Lung (tissue), 11 donors: ENCODE measurements at regions not wholly inside any gene's neighbourhood (a gene's known extent, or its start where the extent isn't known, plus 50 kb on each side); places are given as distances from the start of the nearest gene placed in this dataset.
A peak's percentile ranks its signal among the peaks of the same experiment; 100 is the strongest.

Source experiments
- ATAC-seq: fragments of 200-7000 bp; cut with Tn5 transposase; one replicate; pipeline ENCODE4 v1.9.1; 2020; ENCODE audit warnings: moderate number of reproducible peaks; ENCODE audit not compliant: insufficient read depth, low FRiP score
- DNase-seq, 3 donors: peaks; one replicate each; pipeline ENCODE4 v3.0.0-alpha.2; 2013 to 2017
- H3K27ac ChIP-seq, 2 donors: one replicate each; pipeline ENCODE4 v1.5.1; 2013; ENCODE audit warnings: mild to moderate bottlenecking in 2 of 2, moderate library complexity in 2 of 2, control low read depth in 1 of 2, inconsistent platforms in 1 of 2, low read depth in 1 of 2, low read length in 1 of 2
- H3K27me3 ChIP-seq, 3 donors: one replicate each; pipeline ENCODE4 v1.5.1; 2013; ENCODE audit warnings: low read length in 2 of 3; ENCODE audit not compliant: control insufficient read depth in 3 of 3, insufficient read depth in 3 of 3
- H3K36me3 ChIP-seq, 4 donors: one replicate each; pipeline ENCODE4 v1.5.1; 2013; ENCODE audit warnings: low read length in 4 of 4, mild to moderate bottlenecking in 1 of 4, moderate library complexity in 1 of 4; ENCODE audit not compliant: control insufficient read depth in 4 of 4, insufficient read depth in 4 of 4
- H3K4me1 ChIP-seq, 5 donors: one replicate each; pipeline ENCODE4 v1.5.1; 2013; ENCODE audit warnings: low read length in 5 of 5, mild to moderate bottlenecking in 2 of 5, moderate library complexity in 1 of 5; ENCODE audit not compliant: control insufficient read depth in 5 of 5, insufficient read depth in 5 of 5
- H3K4me3 ChIP-seq: one replicate; pipeline ENCODE4 v1.5.1; 2013; ENCODE audit warnings: mild to moderate bottlenecking, control low read depth, moderate library complexity
- H3K9ac ChIP-seq, 2 donors: one replicate each; pipeline ENCODE4 v1.5.1; 2013; ENCODE audit warnings: low read length in 2 of 2, control low read depth in 1 of 2; ENCODE audit not compliant: insufficient read depth in 1 of 2
- H3K9me3 ChIP-seq, 4 donors: one replicate each; pipeline ENCODE4 v1.5.1; 2013; ENCODE audit warnings: low read length in 3 of 4, mild to moderate bottlenecking in 1 of 4, moderate library complexity in 1 of 4; ENCODE audit not compliant: control insufficient read depth in 4 of 4, insufficient read depth in 3 of 4
- CTCF ChIP-seq: IDR thresholded peaks from 2 replicates; pipeline ENCODE4 v1.5.1; 2012; ENCODE audit warnings: mild to moderate bottlenecking; ENCODE audit errors: control extremely low read depth, extremely low read depth
- WGBS, 2 donors: extraction: QIAGEN DNeasy Blood & Tissue Kit; methylation state at CpG; one replicate each; pipeline ENCODE4 v1.1.7; 2013; 5-methylcytosine and 5-hydroxymethylcytosine counted together
- donor health status: control.
- donor health status: control.
- donor health status: Bipolar disorder and iron deficiency.
- donor health status: healthy.
- donor health status: DM: yes; HTN: yes; CAD: no.

DNA sequence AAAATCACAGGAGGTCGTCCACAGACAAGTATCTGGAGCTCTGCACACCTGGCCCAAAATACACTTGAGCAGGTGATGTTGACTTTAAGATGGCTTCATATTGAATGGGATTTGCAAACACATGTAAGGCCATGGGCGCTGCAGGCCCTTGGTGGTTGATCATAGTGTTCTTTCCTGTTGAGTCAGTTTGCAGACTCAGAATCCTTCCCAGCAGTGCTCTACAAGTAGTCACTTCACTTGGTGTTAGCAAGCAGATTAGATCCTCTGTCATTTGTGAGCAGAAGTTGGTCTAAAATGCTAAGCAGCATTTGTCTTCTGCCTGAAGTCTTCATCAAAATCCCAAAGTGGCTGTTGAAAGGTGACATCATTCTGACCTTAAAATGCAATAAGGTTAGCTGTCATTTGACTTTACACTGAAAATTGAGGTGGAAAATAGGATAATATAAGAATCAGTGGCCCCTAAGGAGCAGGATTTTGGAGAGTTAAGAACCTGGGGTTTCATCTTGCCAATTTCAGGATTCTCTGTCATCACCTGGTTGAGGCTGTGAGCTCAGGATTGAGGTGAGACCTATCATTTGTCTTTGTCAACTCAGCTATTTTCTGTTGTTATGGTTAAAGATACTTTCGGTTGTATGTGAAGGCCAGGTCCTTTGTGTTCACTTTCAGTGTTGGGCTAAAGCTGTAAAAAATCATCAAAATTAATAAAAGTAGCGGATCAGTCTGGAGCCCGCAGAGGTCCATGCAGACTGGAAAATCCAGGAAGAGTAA, 114.5 kb downstream of the LRRC70 start:
- Histone ChIP-seq H3K27me3 (no peaks in the 10 kb centered on the region), H3K4me1 (peaks cover 0 to 4% (median 0%) of the 10 kb centered on the region in 5 donors), H3K9me3 (peaks cover 0 to 3% (median 0%) of the 10 kb centered on the region in 4 donors), H3K36me3 (no peaks in the 10 kb centered on the region), H3K4me3 (no peak overlapping the region), H3K9ac (no peak overlapping the region), H3K27ac (no peak overlapping the region)
- 89 to 94% methylated on average over 5 of the region's 5 CpGs for WGBS, 2 donors
- TF ChIP-seq CTCF = no peak
- ATAC-seq (no peak), DNase-seq (no peak)

DNA sequence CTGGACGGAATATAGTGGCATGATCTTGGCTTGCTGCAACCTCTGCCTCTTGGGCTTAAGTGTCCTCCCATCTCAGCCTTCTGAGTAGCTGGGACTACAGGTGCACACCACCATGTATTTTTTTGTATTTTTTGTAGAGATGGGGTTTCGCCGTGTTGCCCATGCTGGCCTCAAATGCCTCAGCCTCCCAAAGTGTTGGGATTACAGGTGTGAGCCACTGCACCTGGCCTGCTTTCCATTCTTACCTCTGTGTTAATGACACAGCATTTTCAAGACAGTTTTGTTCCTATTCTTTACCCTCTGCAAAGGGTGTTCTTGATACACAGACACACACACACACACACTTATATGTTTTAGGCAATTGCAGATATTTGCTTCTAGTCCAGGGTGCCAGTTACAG, 113.3 kb downstream of the LRRC70 start:
- Histone ChIP-seq H3K4me1 (peaks cover 0 to 4% (median 0%) of the 10 kb centered on the region in 5 donors), H3K9ac (no peak overlapping the region), H3K9me3 (peaks cover 0 to 3% (median 0%) of the 10 kb centered on the region in 4 donors), H3K27me3 (no peaks in the 10 kb centered on the region), H3K27ac (no peak overlapping the region), H3K36me3 (no peaks in the 10 kb centered on the region), H3K4me3 (no peak overlapping the region)
- DNase-seq (no peak), ATAC-seq (no peak)
- no peak for TF ChIP-seq CTCF
- WGBS, 2 donors = 98% methylated on average over 3 of the region's 3 CpGs

DNA sequence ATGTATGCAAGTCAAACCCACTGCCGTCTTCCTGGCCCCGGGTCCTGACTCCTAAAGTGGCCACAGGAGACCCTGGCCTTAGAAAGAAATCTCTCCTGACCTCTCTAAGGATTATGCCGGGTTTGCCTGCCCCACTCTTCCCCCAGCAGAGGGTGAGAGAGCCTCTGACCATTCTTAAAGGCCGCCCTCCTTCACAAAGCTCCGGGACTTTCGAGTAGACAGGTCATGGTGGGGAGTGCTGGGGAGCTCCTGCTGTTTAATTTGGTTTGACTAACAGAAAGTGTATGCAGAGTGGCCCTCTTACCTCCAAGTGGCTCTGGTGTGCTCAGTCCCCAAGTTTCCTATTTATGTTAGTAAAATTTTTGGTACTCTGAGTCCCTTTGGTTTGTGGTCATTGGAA, 111.8 kb downstream of the LRRC70 start:
- 63 to 72% methylated on average over 6 of the region's 6 CpGs for WGBS, 2 donors
- Histone ChIP-seq H3K9me3 (peaks cover 0 to 5% (median 0%) of the 10 kb centered on the region in 4 donors), H3K4me1 (peaks cover 0 to 4% (median 0%) of the 10 kb centered on the region in 5 donors), H3K4me3 (no peak overlapping the region), H3K9ac (no peak overlapping the region), H3K27me3 (no peaks in the 10 kb centered on the region), H3K27ac (peak overlapping the region in 1 of 2 donors; percentile 14), H3K36me3 (no peaks in the 10 kb centered on the region)
- TF ChIP-seq CTCF = no peak
- DNase-seq (no peak), ATAC-seq (no peak)
